Mammary epithelial cell (primary cell): ENCODE measurements at regions not wholly inside any gene's neighbourhood (a gene's known extent, or its start where the extent isn't known, plus 50 kb on each side); places are given as distances from the start of the nearest gene placed in this dataset.

Experiments used
- CTCF ChIP-seq, 2 donors: IDR thresholded peaks in 1 of 2; conservative IDR thresholded peaks in 1 of 2; 2 replicates each; pipeline ENCODE4 v1.5.1; 2011 to 2012; ENCODE audit warnings: inconsistent platforms in 2 of 2, low read length in 2 of 2, mild to moderate bottlenecking in 2 of 2, control low read depth in 1 of 2, low read depth in 1 of 2; ENCODE audit not compliant: insufficient read depth in 1 of 2; ENCODE audit errors: extremely low read depth in 1 of 2
- EZH2 ChIP-seq: IDR thresholded peaks from 2 replicates; pipeline ENCODE4 v1.6.1; 2012; ENCODE audit warnings: low read length, inconsistent platforms, borderline replicate concordance

GRCh38 chr5:60446917-60447316, 253.0 kb downstream of the DEPDC1B start:
- no peak for TF ChIP-seq CTCF (conservative IDR thresholded peaks at IDR 0.05 in 1 of 2, IDR thresholded peaks at IDR 0.05 in 1 of 2; ENCODE audit: extremely low read depth in 1 of 2, insufficient read depth in 1 of 2, low read depth in 1 of 2, low read length in 2 of 2)
- TF ChIP-seq EZH2 = no peak
